Fibroblast of the aortic adventitia (primary cell): ENCODE measurements at regions not wholly inside any gene's neighbourhood (a gene's known extent, or its start where the extent isn't known, plus 50 kb on each side); places are given as distances from the start of the nearest gene placed in this dataset.

ENCODE experiments used
- DNase-seq: peaks from one replicate; pipeline ENCODE4 v3.0.0-alpha.2; 2010; ENCODE audit warnings: low read depth
- H3K4me3 ChIP-seq: 2 replicates; pipeline ENCODE4 v1.5.1; 2011; ENCODE audit warnings: low read depth, mild to moderate bottlenecking, control low read depth, low read length, moderate library complexity
- CTCF ChIP-seq: IDR thresholded peaks from 2 replicates; pipeline ENCODE4 v1.5.1; 2011; ENCODE audit warnings: mild to moderate bottlenecking, low read length, control low read depth, inconsistent platforms; ENCODE audit not compliant: insufficient read depth

DNA sequence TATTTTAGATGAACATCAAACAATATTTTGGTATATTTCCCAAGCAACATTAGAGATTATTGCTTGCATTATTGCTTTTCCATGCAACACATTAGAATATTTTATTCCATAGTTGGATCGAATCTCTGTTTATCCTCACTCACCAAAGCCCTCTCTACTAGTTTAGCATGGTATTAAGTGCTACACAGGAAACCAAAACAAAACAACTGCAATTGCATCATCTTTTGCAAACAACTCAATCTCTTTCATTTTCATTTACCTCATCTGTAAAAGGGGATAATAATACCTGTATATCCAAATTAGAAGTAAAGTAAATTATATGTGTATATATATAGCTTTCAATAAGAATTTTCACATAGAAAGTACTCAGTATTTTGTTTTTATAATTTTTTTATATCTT is 147.8 kb upstream of the PCDH9 start:
- no peak for DNase-seq
- no peak for TF ChIP-seq CTCF
- no peak overlapping the region for H3K4me3 ChIP-seq

- no peak for TF ChIP-seq CTCF
- H3K4me3 ChIP-seq = no peak overlapping the region
- no peak for DNase-seq
These were observed 144.3 kb upstream of the PCDH9 start for GRCh38 chr13:67374391-67374790.

DNA sequence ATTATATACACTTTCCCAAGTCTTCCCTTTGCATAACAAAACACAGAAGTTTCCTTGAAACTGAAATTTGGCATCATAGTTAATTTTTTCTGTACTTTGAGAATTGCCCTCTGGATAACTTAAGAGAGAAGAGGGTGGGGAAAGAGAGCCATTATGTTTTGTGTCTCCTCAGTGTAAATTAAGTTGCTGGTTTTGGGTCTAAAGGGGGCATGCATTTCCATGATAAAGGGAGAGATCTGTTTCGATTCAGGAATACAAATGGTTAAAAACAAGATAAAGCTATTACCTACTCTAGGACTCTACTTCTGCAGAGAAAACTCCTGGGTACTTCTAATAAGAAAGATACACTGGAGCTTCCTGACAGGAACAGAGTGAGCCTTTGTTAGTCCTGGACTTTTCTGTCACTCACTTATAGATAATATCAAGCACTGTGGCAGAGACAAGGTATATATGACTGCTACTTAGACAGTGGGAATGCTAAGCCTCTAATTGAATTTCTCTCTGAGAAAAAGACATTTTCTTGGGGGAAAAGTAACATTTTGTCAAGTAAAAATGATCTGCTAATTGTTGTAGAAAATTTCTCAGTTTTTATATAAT is 142.8 kb upstream of the PCDH9 start:
- TF ChIP-seq CTCF = no peak
- DNase-seq = no peak
- no peak overlapping the region for H3K4me3 ChIP-seq

- H3K4me3 ChIP-seq = no peak overlapping the region
- peak; percentile 75 for DNase-seq
- no peak for TF ChIP-seq CTCF
These were observed 139.9 kb upstream of the PCDH9 start for GRCh38 chr13:67369895-67370660.

DNA sequence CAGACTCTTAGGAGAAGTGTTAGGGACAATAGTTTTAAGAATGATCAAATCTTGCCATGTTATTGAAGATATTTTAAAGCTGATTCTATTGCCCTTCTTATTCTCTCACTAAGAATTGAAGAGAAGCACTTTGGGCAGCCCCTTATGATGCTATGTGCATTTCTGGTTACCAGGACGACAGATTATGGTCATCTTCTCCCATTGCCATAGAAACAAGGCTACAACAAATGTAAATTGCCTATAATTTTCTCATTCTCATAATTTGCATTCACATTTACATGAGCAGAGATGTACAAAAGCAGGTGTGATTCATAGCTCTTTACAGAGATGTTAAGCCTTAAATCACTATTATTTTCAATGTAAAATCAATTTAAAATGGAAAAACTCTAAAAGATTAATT is 137.3 kb upstream of the PCDH9 start:
- peak; percentile 6 for DNase-seq
- no peak for TF ChIP-seq CTCF
- H3K4me3 ChIP-seq = no peak overlapping the region

DNA sequence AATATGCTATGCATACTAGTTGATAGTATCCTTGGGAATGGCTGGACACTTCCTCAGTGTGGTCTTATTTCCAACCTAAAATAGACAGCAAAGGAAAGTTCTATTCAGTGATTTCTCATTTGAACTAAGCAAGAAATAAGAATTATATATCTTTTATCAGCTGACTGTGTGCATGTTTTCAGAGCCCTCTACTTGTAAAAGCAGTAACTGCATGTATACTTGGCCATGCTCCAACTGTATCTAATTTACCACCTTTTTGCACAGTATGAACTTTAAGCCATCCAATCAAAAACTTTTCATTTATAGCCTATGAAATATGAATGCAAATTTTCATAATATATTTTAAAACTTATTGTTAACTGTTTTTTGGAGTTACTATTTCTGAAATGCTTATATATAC is 136.4 kb upstream of the PCDH9 start:
- H3K4me3 ChIP-seq = no peak overlapping the region
- peak; percentile 53 for DNase-seq

More for the DNA sequence above, 136.4 kb upstream of the PCDH9 start:
- TF ChIP-seq CTCF = peak; percentile 43
